HG02852 (cell line): ENCODE measurements at regions not wholly inside any gene's neighbourhood (a gene's known extent, or its start where the extent isn't known, plus 50 kb on each side); places are given as distances from the start of the nearest gene placed in this dataset.
"Not testable (repeated sequence)": the region's sequence is repeated elsewhere in the genome, so short reads cannot be mapped to it uniquely, and the experiment has no call there.

Experiments used
- ATAC-seq: cut with Tn5 transposase; IDR thresholded peaks from one replicate; pipeline ENCODE4 v1.9.1; 2021; ENCODE audit warnings: mild to moderate bottlenecking, moderate library complexity; ENCODE audit not compliant: unreplicated experiment

DNA sequence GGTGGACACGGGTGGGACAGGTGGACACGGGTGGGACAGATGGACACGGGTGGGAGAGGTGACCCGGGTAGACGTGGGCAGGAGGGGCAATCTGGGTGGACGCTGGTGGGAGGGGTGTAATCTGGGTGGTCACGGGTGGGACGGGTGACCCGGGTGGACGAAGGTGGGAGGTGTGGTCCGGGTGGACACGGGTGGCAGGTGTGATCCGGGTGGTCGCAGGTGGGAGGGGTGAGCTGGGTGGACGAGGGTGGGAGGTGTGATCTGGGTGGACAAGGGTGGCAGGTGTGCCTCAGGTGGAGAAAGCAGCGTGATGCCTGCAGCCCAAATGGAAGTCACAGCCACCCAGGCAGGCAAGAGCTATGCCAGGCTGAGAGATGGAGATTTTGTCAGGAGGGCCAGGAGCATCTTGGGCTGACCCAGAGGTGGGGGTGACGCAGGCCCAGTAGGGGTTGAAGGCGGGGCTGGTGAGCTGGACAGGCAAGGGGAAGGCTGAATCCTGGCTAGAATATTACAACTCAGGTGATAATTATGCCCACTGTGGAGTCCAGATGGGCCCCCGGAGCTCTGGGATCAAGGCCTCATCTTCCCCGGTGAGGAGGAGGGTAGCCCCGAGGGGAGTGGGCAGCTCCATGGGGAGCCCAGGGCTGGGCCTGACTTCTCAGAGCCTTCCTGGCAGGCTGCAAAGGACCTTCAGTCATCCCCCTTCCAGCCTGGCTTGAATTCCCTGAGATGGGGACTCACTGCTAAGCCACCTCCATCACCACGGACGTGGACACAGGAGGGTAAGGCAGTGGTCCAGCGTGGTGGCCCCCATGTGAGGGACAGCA lies 100.0 kb downstream of the ADRA2C start:
- no peak for ATAC-seq

DNA sequence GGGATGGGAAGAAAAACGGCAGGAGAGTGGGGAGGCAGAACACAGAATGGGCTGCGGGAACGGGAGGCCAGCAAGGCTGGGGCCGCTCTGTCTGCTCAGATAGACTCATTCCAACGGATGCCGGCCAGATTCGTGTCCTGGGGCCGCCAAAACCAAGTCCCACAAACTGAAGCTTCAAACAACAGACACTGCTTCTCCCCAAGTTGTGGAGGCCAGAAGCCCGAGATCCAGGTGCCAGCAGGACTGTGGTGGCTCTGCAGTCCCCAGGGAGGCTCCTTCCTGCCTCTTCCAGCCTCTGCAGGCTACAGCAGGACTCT lies 100.6 kb downstream of the ADRA2C start:
- ATAC-seq, result no peak

DNA sequence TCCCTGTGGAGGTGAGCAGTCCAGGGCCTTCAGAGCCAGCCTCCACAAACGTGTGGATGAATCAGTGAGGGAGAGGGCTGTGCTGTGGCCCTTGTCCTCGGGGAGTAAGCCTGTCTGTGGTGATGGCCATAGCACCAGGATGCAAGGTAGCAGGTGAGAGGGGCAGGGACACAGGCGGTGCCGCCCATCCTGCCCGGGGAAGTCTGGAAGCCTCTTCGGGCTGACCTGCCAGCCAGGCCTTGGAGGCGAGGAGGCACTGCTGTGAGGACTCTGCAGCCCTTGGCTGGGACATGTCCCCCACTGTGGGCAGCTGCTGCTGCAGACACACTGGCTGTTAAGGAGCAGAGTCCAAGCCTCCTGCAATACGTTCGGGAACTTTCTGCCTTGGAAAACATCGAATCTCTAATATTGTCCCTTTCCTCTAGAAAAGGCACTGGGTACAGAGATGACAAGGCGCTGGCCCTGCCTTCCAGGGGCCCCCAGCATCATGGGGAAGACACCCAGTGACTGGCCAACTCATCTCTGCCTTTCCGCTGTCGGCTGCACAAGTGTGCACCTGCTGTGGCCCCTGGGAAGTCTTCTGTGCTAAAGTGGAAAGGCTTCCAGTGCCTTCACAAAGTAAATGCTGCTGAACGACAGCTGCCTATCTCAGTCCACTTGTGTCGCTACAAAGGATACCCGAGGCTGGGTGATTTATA lies 101.4 kb downstream of the ADRA2C start:
- ATAC-seq, result no peak

DNA sequence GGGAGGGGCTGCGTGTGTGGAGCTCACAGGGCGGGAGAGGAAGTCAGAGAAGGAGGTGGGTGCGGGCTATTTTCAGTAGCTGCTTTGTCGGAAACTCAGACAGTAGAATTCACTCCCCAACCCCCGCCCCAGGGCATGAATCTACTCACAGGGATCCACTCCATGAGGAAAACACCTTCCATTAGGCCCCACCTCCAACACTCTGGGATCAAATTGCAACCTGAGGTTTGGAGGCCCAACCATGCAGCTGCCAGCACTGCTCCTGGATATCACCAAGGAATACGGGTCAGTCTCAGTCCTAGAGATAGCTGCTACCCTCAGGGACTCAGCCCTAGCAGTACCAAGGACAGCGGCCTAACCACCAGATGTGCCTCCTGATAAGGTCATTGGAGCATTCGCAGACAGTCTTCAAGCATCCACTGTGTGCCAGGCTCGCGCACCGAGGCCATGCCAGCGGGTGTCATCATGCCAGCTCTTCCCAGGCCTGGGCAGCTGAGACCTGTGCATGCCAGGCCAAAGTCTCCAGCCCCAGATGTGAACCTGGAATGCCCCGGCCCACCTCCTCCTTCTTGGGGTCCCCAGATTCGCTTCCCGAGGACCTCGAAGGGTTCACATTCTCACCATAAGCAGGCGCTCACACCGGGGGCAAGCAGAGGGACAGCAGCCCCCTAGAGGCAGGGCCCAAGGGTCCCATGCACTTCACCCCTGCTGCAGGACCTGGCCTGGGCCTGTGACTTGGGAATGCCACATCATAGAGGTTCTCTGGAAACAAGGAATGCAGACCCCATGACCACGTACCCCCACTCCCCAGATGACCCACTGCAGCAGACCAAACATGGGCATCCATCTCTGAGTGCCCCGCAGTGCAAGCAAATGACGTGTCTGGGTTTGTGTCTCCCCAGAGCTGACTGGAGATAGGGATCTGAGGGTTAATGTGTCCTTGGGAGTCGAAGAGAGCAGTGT lies 102.3 kb downstream of the ADRA2C start:
- ATAC-seq, result no peak

DNA sequence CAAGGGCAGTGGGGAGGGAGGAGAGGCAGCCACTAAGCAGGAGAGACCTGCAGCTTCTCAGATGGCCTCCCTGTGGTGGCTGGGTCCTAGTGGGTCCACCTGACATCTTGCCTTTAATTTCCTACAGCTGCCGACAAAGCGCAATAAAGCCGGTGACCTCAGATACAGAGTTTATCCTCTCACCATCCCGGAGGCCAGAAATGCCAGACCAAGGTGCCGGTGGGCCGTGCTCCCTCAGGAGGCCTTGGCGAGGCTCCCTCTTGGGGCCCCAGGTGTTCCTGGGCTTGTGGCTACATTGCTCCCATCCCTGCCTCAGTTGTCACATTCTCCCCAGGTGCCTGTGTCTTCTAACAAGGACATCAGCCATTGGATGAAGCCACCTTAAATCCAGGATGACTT lies 103.0 kb downstream of the ADRA2C start:
- no peak for ATAC-seq

DNA sequence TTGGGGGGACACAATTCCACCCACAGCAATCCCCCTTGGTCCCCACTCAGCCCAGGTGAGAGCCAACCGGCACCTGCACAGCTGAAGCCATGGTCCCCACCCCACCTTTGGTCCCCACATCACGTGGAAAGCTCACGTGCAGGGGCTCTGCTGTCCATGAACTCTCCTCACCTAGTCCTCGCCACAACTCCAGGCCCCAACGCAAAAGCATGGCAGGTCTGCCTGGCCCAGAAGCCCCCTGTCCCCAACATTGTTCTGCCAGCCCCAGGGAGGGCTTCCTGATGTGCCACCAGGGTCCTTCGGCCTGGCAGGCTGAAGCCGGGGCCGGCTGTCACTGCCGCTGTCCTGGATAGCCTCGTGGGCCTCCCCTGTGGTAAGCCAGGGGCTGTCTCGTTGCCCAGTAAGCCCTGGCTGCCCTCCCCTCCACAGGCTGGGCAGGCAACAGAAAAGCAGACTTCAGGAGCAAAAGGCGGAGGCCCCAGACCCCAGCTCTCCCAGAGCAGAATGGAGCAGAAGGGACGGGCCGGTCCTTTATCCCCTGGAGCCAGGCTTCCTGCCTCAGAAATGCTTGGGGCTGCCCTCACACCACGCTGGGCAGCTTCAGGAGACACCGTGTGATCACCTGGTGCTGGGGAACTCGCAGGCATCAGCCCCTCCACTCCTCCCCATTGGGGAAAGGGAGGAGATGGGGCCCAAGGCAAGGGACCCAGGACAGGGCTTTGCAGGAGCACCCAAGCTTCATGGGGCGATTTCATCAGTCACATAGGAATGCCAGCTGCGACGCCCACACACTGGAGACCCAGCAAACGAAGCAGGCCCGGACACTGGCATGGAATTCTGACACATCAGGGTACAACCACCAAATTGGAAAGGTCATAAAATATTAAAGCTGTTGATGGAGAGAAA lies 103.7 kb downstream of the ADRA2C start:
- ATAC-seq, result no peak

DNA sequence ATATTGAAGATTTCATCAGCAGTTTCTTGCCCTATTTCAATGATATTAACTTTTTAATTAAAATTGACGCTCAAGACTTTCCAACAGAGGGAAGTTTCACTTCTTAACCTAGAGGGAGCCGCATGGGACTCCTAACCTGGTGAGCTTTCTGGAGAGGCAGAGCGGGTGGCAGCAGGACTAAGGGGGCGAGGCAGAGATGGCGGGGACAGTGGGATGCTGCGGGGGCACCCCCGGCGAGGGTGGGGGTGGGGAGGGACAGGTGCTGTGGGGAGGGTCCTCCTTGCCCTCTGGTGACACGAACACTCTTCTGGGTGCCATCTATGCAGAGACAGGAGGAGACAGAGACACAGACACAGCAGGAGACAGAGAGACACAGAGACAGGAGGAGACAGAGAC lies 104.4 kb downstream of the ADRA2C start:
- no peak for ATAC-seq

DNA sequence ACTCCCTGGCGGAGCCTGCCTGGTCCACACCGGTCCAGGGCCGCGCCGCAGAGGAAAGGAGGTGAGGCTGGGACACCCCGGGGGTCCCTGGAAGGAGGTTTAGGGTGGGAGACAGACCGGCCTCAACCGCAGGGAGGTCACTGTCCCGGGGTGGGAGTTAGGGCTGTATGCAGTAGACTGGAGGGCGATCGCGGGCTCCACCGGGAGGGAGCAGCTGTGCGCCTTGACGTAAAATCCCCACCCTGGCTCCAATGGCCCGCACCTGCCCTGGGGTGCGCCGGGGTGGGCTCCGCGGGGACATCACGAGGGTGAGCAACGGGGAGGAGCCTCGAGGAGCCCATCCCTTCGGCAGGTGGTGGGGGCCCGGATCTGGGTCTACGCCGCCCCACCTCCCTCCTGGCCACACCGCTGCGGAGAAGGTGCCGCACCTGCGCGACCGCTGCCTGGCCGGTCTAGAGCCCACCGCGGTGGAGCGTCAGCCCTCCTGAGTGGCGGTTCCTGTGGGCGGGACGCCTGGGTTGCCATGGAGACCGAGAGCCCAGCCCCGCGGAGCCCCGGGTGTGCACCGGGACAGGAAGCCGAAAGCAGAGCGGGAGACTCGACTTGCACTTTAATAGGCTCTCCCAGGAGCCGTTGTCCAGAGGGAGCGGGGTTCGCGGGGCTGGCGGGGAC lies 105.1 kb downstream of the ADRA2C start:
- ATAC-seq, result no peak

DNA sequence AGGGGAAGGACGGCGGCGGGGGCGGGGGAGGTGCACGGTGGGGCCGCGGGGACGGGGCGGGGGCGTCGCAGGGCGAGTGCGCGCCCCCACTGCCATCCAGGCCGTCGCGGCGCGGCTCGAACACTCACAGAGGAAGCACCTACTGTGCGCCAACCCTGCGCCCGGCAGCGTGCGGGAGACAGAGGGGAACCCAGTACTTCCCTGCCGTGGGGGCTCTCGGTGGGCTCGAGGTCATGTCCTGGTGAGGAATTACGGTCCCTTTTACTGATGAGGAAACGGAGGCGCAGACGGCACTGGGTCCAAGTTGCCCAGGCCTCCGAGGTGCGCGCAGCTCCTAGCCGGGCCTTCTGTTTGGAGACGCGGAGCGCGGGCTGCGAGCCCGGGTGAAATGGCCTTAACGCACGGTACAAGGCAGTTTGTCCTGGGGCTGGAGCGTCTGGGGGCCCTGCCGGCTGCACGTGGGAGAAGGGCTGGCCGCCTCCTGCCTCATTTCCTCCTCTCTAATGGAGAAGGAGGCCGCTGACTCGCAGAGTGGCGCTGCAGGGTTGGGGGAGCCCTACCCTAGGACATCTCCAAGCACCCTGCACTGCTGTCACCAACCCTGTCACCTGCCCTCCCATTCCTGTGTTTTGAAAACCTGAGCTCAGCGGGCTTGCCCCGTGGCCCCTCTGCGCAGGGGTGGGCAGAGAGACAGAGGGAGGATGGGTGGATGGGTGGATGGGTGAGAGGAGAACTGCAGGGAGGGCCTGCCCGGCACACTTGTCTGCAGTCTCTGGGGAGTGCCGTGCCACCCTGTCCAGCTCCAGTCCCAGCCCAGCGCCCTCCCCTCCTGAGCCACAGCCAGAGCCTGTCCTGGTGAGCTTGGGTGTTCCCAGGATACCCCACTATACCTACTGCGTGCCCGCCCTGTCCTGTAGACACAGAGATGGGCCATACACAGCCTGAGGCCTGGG lies 106.0 kb downstream of the ADRA2C start:
- ATAC-seq, result no peak

DNA sequence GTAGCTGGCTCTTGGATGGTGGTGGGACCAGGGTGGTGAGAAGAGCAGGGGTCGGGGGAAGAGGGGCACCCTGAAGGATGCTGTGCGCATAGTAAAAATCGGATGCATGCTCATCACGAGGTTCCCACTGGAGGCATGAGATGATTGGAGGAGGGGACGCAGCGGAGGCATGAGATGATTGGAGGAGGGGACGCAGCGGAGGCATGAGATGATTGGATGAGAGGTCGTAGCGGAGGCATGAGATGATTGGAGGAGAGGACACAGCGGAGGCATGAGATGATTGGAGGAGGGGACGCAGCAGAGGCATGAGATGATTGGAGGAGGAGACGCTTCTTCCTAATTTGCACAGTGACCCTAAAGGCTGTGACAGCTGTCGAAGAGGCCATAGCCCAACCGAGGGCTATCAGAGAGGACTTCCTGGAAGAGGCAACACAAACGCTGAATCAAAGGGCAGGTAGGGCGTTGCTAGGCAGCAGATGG lies 106.7 kb downstream of the ADRA2C start:
- ATAC-seq, result no peak

DNA sequence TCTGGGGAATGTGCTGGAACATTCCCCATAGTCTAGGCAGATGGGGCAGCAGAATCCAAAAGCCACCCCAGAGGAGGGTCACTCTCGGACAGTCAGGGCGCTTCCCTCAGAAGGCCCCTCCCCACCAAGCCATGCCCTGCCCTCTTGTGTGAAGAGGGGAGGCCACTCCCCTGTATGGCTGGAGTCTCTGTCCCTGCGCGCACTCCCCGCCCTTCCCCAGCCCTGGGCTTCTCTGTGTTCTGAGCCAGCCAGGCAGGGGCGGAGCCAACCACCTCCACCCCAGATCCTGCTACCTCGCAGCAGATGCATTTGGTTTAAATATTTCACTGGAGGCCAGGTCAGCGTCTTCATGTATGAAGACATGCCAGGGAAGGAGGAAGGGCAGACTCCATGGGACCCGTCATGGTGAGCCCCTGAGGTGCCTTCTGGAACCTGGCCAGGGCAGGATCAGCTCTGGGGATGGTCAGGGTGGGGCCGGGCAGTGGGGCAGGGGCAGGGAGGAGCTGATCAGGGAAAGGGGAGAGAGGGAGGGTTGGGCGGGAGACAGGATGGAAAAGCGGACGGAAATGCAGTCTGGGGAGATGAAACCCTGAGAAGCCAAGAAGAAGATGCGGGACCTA lies 107.3 kb downstream of the ADRA2C start:
- no peak for ATAC-seq

DNA sequence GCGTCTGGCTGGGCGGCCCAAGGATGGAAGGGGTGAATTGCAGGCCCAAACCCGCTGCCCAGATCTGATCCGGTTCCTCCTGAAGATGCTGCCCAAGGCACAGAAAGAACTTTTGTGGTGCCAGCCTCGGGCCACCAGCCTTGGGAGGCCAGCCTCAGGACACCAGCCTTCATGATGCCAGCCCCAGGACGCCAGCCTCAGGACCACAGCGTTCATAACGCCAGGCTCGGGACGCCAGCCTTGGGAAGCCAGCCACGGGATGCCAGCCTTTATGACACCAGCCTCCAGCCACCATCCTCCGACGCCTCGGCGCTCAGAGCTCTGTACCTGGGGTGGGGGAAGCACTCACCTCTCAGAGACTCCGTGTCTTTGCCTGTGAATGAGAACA lies 107.8 kb downstream of the ADRA2C start:
- ATAC-seq, result no peak

DNA sequence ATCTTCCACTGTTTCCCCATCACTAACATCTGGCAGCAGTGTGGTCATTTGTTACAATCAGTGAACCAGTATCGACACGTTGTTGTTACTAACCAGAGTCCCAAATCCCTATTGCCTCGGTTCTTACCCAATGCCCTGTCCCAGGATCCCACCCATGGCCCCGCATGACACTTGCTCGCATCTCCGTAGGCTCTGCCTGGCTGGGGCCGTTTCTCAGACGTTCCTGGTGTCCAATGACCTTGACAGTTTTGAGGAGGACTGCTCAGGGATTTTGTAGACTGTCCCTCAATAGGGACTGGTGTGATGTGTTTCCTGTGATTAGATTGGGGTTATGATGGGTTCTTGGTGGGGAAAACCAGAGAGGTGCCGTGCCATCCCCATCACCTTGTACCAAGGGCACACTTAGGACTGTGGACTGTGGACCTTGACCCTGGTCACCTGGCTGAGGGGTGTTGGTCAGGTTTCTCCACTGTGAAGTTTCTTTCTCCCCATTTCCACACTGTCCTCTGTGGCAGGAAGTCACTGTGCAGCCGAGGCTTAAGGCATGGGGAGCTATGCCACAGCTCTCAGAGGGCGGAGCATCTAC lies 108.4 kb downstream of the ADRA2C start:
- no peak for ATAC-seq

DNA sequence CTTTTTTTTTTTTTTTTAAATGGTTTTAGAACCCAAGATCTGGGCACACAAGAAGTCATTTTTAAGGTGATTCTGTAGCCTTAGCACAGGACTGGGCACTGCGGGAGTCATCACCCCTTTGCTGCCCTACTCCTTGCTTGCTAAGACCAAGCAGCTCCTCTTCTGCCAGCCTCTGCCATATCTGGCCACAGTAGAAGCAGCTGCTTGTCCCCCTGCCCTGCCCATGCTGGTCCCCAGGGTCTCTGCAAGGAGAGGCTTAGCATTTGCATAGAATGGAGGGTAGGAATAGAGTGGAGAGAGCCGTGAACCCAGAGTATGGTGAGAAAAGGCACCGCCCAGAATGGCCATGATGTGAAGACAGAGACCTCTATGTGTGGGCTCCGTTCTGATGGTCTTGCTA lies 109.3 kb downstream of the ADRA2C start:
- ATAC-seq, result no peak

DNA sequence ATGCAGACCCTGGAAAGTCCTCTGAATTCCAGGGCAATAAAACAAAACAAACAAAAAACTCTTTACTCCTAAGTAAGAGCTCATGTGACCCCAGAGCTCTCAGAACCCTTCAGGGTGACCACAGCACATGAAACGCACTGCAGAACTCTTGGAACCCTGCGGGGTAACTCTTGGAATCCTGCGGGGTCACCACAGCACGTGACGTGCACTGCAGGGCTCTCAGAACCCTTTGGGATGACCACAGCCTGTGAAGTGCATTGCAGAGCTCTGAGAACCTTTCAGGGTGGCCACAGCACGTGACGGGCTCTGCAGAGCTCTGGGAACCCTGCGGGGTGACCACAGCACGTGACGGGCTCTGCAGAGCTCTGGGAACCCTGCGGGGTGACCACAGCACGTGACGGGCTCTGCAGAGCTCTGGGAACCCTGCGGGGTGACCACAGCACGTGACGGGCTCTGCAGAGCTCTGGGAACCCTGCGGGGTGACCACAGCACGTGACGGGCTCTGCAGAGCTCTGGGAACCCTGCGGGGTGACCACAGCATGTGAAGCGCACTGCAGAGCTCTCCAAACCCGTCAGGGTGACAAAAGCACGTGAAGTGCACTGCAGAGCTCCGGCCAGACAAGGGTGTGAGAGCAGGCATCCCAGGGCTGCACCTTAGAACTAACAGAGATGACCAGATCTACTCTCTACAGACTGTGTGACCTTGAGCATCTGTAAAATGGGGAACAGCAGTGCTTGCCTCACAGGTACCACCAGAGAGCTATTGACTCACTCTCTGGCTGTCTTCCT lies 110.1 kb downstream of the ADRA2C start:
- ATAC-seq, result not testable (repeated sequence)

DNA sequence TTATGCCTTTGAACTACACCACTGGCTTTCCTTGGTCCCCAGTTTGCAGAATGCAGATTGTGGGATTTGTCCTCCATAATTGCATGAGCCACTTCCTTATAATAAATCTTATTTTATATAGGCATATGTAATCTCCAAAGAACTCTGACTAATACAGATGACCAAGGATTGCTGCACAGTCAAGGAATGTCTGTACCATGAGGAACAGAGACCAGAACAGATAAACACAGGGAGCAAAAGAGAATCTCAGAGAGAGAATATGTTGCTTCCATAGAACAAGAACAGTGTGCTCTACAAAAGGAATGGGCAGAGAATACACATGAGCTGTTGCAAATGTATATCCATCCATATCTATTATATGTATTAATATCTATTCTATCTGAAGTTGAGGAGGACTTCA lies 111.1 kb downstream of the ADRA2C start:
- no peak for ATAC-seq

DNA sequence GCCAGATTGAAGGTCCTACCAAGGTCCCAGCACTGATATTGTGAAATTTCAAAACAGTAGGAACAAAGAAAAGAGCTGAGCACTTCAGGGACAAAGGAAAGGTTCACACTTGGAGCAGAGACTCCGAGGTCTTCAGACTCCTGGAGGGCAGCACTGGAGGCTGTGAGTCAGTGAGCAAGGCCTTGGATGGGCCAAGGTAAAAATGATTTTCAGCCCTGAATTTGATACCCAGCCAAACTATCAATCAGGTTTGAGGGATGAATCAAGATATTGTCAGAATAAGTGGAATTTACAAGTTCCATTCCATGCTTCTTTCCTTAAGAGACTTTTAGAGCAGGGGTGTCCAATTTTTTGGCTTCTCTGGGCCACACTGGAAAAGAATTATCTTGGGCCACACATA lies 111.7 kb downstream of the ADRA2C start:
- no peak for ATAC-seq
